HG02852 (cell line): ENCODE measurements at regions not wholly inside any gene's neighbourhood (a gene's known extent, or its start where the extent isn't known, plus 50 kb on each side); places are given as distances from the start of the nearest gene placed in this dataset.

Experiments used
- ATAC-seq: cut with Tn5 transposase; IDR thresholded peaks from one replicate; pipeline ENCODE4 v1.9.1; 2021; ENCODE audit warnings: mild to moderate bottlenecking, moderate library complexity; ENCODE audit not compliant: unreplicated experiment

GRCh38 chr6:91534614-91535013 is 947.7 kb upstream of the MAP3K7 start:
- no peak for ATAC-seq

- ATAC-seq: no peak
Observed at GRCh38 chr6:91523511-91523910, 936.6 kb upstream of the MAP3K7 start.

- ATAC-seq: no peak
Observed at GRCh38 chr6:91521999-91522398, 935.1 kb upstream of the MAP3K7 start.

GRCh38 chr6:91509711-91510110 is 922.8 kb upstream of the MAP3K7 start:
- no peak for ATAC-seq

GRCh38 chr6:91509039-91509438 is 922.2 kb upstream of the MAP3K7 start:
- ATAC-seq: no peak

GRCh38 chr6:91506509-91506908 is 919.6 kb upstream of the MAP3K7 start:
- ATAC-seq: no peak

- no peak for ATAC-seq
Observed at GRCh38 chr6:91505199-91505598, 918.3 kb upstream of the MAP3K7 start.

GRCh38 chr6:91501930-91502329 is 915.1 kb upstream of the MAP3K7 start:
- ATAC-seq: no peak

GRCh38 chr6:91500689-91501303 is 913.9 kb upstream of the MAP3K7 start:
- ATAC-seq: no peak

- no peak for ATAC-seq
Observed at GRCh38 chr6:91498576-91498975, 911.7 kb upstream of the MAP3K7 start.

GRCh38 chr6:91497770-91498169 is 910.9 kb upstream of the MAP3K7 start:
- no peak for ATAC-seq

GRCh38 chr6:91490671-91491301 is 903.9 kb upstream of the MAP3K7 start:
- peak; percentile 59 for ATAC-seq

GRCh38 chr6:91487696-91488392 is 901.0 kb upstream of the MAP3K7 start:
- ATAC-seq: no peak

GRCh38 chr6:91486200-91486599 is 899.3 kb upstream of the MAP3K7 start:
- no peak for ATAC-seq

- no peak for ATAC-seq
Observed at GRCh38 chr6:91485047-91485446, 898.2 kb upstream of the MAP3K7 start.

GRCh38 chr6:91483415-91484105 is 896.7 kb upstream of the MAP3K7 start:
- peak; percentile 52 for ATAC-seq

GRCh38 chr6:91482498-91482897 is 895.6 kb upstream of the MAP3K7 start:
- ATAC-seq: peak; percentile 85

GRCh38 chr6:91480402-91480801 is 893.5 kb upstream of the MAP3K7 start:
- no peak for ATAC-seq

- ATAC-seq: no peak
Observed at GRCh38 chr6:91477688-91478087, 890.8 kb upstream of the MAP3K7 start.

- peak; percentile 74 for ATAC-seq
Observed at GRCh38 chr6:91476000-91476399, 889.1 kb upstream of the MAP3K7 start.

- no peak for ATAC-seq
Observed at GRCh38 chr6:91465393-91465792, 878.5 kb upstream of the MAP3K7 start.

- ATAC-seq: no peak
Observed at GRCh38 chr6:91464718-91465117, 877.8 kb upstream of the MAP3K7 start.
